GM12878 (cell line): ENCODE measurements at regions not wholly inside any gene's neighbourhood (a gene's known extent, or its start where the extent isn't known, plus 50 kb on each side); places are given as distances from the start of the nearest gene placed in this dataset.

Experiments
- ATAC-seq: fragments of 200-7000 bp; cut with Tn5 transposase; 3 replicates; pipeline ENCODE4 v1.9.1; 2020; ENCODE audit warnings: mild to moderate bottlenecking, moderate library complexity
- BruUV-seq: library from RNA; stranded (reverse); fragments of 400-500 nt; replicated peaks from 2 replicates; lab custom pipeline; 2021; lab: Mats Ljungman, UMichigan
- CTCF ChIA-PET: fragments of 300-600 bp; sonication (Branson Sonifier 250); formaldehyde crosslinking; extraction: SDS; loops from one replicate; lab custom pipeline; 2021; ENCODE audit warnings: inconsistent platforms; lab: Yijun Ruan, JAX
- POLR2A ChIA-PET: fragments of 350-600 bp; formaldehyde crosslinking; extraction: SDS; loops from one replicate; lab custom pipeline; 2021; ENCODE audit warnings: inconsistent platforms; lab: Charles Lee
- RAD21 ChIA-PET: fragments of 300-600 bp; sonication (Branson Sonifier 250); formaldehyde crosslinking; loops from one replicate; lab custom pipeline; 2023; ENCODE audit warnings: antibody characterized with exemption; ENCODE audit not compliant: unreplicated experiment; lab: Charles Lee
- SMC1A ChIA-PET: fragments of 300-600 bp; sonication (Branson Sonifier 250); formaldehyde crosslinking; loops from one replicate; lab custom pipeline; 2023; ENCODE audit not compliant: unreplicated experiment, uncharacterized antibody; lab: Charles Lee
- DNase-seq: peaks from one replicate; pipeline ENCODE4 v3.0.0-alpha.2; 2011; ENCODE audit warnings: low read depth, low spot score
- FAIRE-seq: peaks from 3 replicates; lab custom pipeline; 2011; peaks lifted over from hg19 to GRCh38; lab: Jason Lieb, UNC
- H2AFZ ChIP-seq: 2 replicates; pipeline ENCODE4 v1.6.0; 2011; ENCODE audit warnings: low read depth, low read length, control low read depth; ENCODE audit not compliant: control insufficient read depth
- H3K27ac ChIP-seq: 2 replicates; pipeline ENCODE4 v1.5.1; 2011; ENCODE audit warnings: control low read depth; ENCODE audit not compliant: control insufficient read depth, insufficient read depth
- H3K27me3 ChIP-seq, 2 experiments: replicated peaks in 1 of 2; 2 replicates each; pipeline versions ENCODE4 v1.6.0 to v1.6.1; 2011; ENCODE audit warnings: low read length in 1 of 2; ENCODE audit not compliant: control insufficient read depth in 2 of 2, insufficient read depth in 2 of 2
- H3K36me3 ChIP-seq, 2 experiments: 2 replicates each; pipeline ENCODE4 v1.5.1; 2011; ENCODE audit warnings: low read length in 1 of 2; ENCODE audit not compliant: control insufficient read depth in 2 of 2, insufficient read depth in 2 of 2
- H3K4me1 ChIP-seq: 2 replicates; pipeline ENCODE4 v1.6.1; 2011; ENCODE audit warnings: mild to moderate bottlenecking, low read length, moderate library complexity, mixed read lengths; ENCODE audit not compliant: control insufficient read depth, insufficient read depth
- H3K4me2 ChIP-seq: 2 replicates; pipeline ENCODE4 v1.6.0; 2011; ENCODE audit warnings: control low read depth; ENCODE audit not compliant: control insufficient read depth, insufficient read depth
- H3K4me3 ChIP-seq: fragments of 200-600 bp; sonication (generic); 2 replicates; pipeline ENCODE4 v1.5.1; 2016
- H3K79me2 ChIP-seq: 2 replicates; pipeline ENCODE4 v1.6.0; 2011; ENCODE audit warnings: low read length; ENCODE audit not compliant: control insufficient read depth, insufficient read depth
- H3K9ac ChIP-seq: 2 replicates; pipeline ENCODE4 v1.8.0; 2011; ENCODE audit warnings: low read length, control low read depth, mixed read lengths; ENCODE audit not compliant: control insufficient read depth, insufficient read depth
- H3K9me3 ChIP-seq: replicated peaks from 3 replicates; pipeline ENCODE4 v1.5.1; 2011; ENCODE audit warnings: mild to moderate bottlenecking, low read length; ENCODE audit not compliant: control insufficient read depth, insufficient read depth
- H4K20me1 ChIP-seq: 2 replicates; pipeline ENCODE4 v1.6.0; 2011; ENCODE audit not compliant: control insufficient read depth, insufficient read depth
- CBX3 ChIP-seq: fragments of 200-600 bp; sonication (generic); IDR thresholded peaks from 2 replicates; pipeline ENCODE4 v1.6.1; 2016; ENCODE audit warnings: low read depth, borderline replicate concordance
- CHD4 ChIP-seq: fragments of 200-600 bp; sonication (generic); IDR thresholded peaks from 2 replicates; pipeline ENCODE4 v1.6.1; 2016; ENCODE audit warnings: mild to moderate bottlenecking
- IRF4 ChIP-seq: IDR thresholded peaks from 2 replicates; pipeline ENCODE4 v1.6.1; 2011; ENCODE audit warnings: low read depth, low read length
- MTA2 ChIP-seq: fragments of 450-650 bp; IDR thresholded peaks from 2 replicates; pipeline ENCODE4 v1.6.1; 2016; ENCODE audit warnings: low read depth, mild to moderate bottlenecking, moderate library complexity
- NFXL1 ChIP-seq: fragments of 450-650 bp; IDR thresholded peaks from 2 replicates; pipeline ENCODE4 v1.6.1; 2017; ENCODE audit warnings: antibody characterized with exemption, mild to moderate bottlenecking, borderline replicate concordance
- NR2C1 ChIP-seq: fragments of 450-650 bp; IDR thresholded peaks from 2 replicates; pipeline ENCODE4 v1.6.1; 2017; ENCODE audit warnings: antibody characterized with exemption, mild to moderate bottlenecking, moderate library complexity
- PAX8 ChIP-seq: fragments of 450-650 bp; IDR thresholded peaks from 2 replicates; pipeline ENCODE4 v1.6.1; 2017; ENCODE audit warnings: mild to moderate bottlenecking, moderate library complexity
- PRDM15 ChIP-seq: fragments of 450-650 bp; formaldehyde crosslinking; IDR thresholded peaks from 2 replicates; pipeline ENCODE4 v1.4.0; 2020; ENCODE audit warnings: mild to moderate bottlenecking, moderate library complexity
- WRNIP1 ChIP-seq: IDR thresholded peaks from 2 replicates; pipeline ENCODE4 v1.6.1; 2011; ENCODE audit warnings: low read depth, low read length, improper control_type of control experiment, borderline replicate concordance
- YBX1 ChIP-seq: fragments of 450-650 bp; IDR thresholded peaks from 2 replicates; pipeline ENCODE4 v1.6.1; 2016; ENCODE audit warnings: antibody characterized with exemption
- ZNF24 ChIP-seq: fragments of 450-650 bp; IDR thresholded peaks from 2 replicates; pipeline ENCODE4 v1.6.1; 2017; ENCODE audit warnings: antibody characterized with exemption, mild to moderate bottlenecking
- ZSCAN29 ChIP-seq: fragments of 450-650 bp; IDR thresholded peaks from 2 replicates; pipeline ENCODE4 v1.6.1; 2017; ENCODE audit warnings: mild to moderate bottlenecking, moderate library complexity
- in situ Hi-C: fragments of 300-500 bp; cut with MboI; formaldehyde crosslinking; loops from 9 replicates; pipeline ENCODE4 v1.14.3; 2018; ENCODE audit warnings: mixed read lengths
- intact Hi-C: fragments of 100-400 bp; cut with micrococcal nuclease; formaldehyde crosslinking; loops from one replicate; pipeline ENCODE4 v1.14.2; 2022; ENCODE audit not compliant: unreplicated experiment

GRCh38 chr15:97563516-97563915, 397.0 kb upstream of the ARRDC4 start (continued):
- TF ChIP-seq PRDM15 (CRISPR knock-in tag) (no peak), MTA2 (no peak), PAX8 (no peak)

- no peaks in the 10 kb centered on the region for H3K27me3 ChIP-seq
- FAIRE-seq: no peak
- H4K20me1 ChIP-seq: no peaks in the 10 kb centered on the region
- intact Hi-C loops: no loop called here
- no peak overlapping the region for H3K4me2 ChIP-seq
- in situ Hi-C loops: no loop called here
- TF ChIP-seq NFXL1 (no peak), ZNF24 (no peak), YBX1 (no peak), NR2C1 (no peak), CHD4 (no peak), WRNIP1 (no peak), ZSCAN29 (no peak), IRF4 (no peak), CBX3 (no peak)
- no peak overlapping the region for H3K27ac ChIP-seq
- ATAC-seq: no peak
- no peak overlapping the region for H2AFZ ChIP-seq
- no peak overlapping the region for H3K9ac ChIP-seq
- H3K4me1 ChIP-seq: no peaks in the 10 kb centered on the region
- ChIA-PET POLR2A (no interaction called here), RAD21 (no interaction called here), SMC1A (no interaction called here), CTCF (interaction anchor here (0.6 kb wide), 1 partner anchor 695 kb away, joined by 3 read pairs; no protein-coding TSS in a partner anchor)
- H3K4me3 ChIP-seq: no peak overlapping the region
- H3K9me3 ChIP-seq: no peaks in the 10 kb centered on the region
- no peaks in the 10 kb centered on the region for H3K36me3 ChIP-seq
- DNase-seq: no peak
- BruUV-seq: no TSS peak
- no peaks in the 10 kb centered on the region for H3K79me2 ChIP-seq
Observed at GRCh38 chr15:97566961-97567360, 393.5 kb upstream of the ARRDC4 start.
